OCI-LY3 (cell line): ENCODE measurements at regions not wholly inside any gene's neighbourhood (a gene's known extent, or its start where the extent isn't known, plus 50 kb on each side); places are given as distances from the start of the nearest gene placed in this dataset.

Experiments used
- CTCF ChIP-seq: fragments of 200-600, 300-600 bp; sonication (generic); IDR thresholded peaks from 2 replicates; pipeline ENCODE4 v1.5.1; 2014; ENCODE audit warnings: antibody characterized with exemption, low read length, low read depth
- EZH2phosphoT487 ChIP-seq: fragments of 200-600 bp; shearing (Covaris generic); IDR thresholded peaks from 2 replicates; pipeline ENCODE4 v1.6.1; 2018; ENCODE audit warnings: antibody characterized with exemption, mixed run types, low read depth

- TF ChIP-seq CTCF (no peak), EZH2phosphoT487 (no peak)
These were observed 298.6 kb upstream of the STT3B start for GRCh38 chr3:31234145-31234544.
